ENCODE measurements at regions not wholly inside any gene's neighbourhood (a gene's known extent, or its start where the extent isn't known, plus 50 kb on each side); places are given as distances from the start of the nearest gene placed in this dataset.

- no peak for DNase-seq
These were observed 77.8 kb upstream of the TACR1 start for GRCh38 chr2:75277111-75277510.

GRCh38 chr2:75276093-75277029 is 77.0 kb upstream of the TACR1 start:
- DNase-seq, result no peak

- DNase-seq, result no peak
These were observed 75.6 kb upstream of the TACR1 start for GRCh38 chr2:75274936-75275335.

- DNase-seq, result no peak
These were observed 68.8 kb upstream of the TACR1 start for GRCh38 chr2:75268112-75268511.

- no peak for DNase-seq
These were observed 62.6 kb upstream of the TACR1 start for GRCh38 chr2:75261923-75262322.

GRCh38 chr2:75260946-75261345 is 61.6 kb upstream of the TACR1 start:
- no peak for DNase-seq

GRCh38 chr2:75258620-75259019 is 59.3 kb upstream of the TACR1 start:
- no peak for DNase-seq

GRCh38 chr2:75256485-75256884 is 57.2 kb upstream of the TACR1 start:
- DNase-seq, result no peak

- no peak for DNase-seq
These were observed 54.2 kb upstream of the TACR1 start for GRCh38 chr2:75253526-75253925.

GRCh38 chr2:75251896-75252295 is 52.6 kb upstream of the TACR1 start:
- DNase-seq, result no peak

Data from NCI-H187 treated with DMSO at 0.1 percent for 48 hours (cell line).